ENCODE measurements at regions not wholly inside any gene's neighbourhood (a gene's known extent, or its start where the extent isn't known, plus 50 kb on each side); places are given as distances from the start of the nearest gene placed in this dataset.
"Not testable (repeated sequence)": the region's sequence is repeated elsewhere in the genome, so short reads cannot be mapped to it uniquely, and the experiment has no call there.

DNA sequence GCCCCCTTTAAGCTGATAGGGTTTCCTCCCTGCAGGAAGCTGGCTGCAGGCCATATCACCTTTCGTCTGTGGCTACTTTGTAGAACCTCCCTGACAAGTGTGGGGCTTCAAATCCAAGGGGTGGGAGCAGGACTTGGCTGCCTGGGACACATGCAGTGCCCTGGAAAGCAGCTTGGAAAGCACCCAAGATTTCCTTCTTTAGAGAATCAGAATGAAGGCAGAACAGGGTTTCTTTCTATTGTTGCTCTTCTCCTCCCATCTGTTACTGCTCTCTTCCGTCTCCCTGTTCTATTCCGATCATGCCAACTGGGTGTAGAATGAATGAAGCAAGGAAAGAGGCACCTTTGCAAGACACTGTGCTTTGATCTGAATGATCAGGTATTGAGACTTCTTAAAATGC, 282.2 kb downstream of the MED10 start:
- no peak for DNase-seq (ENCODE audit: low read depth)
- no peak overlapping the region for H3K4me3 ChIP-seq (ENCODE audit: low read length)
- TF ChIP-seq, protein P1, sequence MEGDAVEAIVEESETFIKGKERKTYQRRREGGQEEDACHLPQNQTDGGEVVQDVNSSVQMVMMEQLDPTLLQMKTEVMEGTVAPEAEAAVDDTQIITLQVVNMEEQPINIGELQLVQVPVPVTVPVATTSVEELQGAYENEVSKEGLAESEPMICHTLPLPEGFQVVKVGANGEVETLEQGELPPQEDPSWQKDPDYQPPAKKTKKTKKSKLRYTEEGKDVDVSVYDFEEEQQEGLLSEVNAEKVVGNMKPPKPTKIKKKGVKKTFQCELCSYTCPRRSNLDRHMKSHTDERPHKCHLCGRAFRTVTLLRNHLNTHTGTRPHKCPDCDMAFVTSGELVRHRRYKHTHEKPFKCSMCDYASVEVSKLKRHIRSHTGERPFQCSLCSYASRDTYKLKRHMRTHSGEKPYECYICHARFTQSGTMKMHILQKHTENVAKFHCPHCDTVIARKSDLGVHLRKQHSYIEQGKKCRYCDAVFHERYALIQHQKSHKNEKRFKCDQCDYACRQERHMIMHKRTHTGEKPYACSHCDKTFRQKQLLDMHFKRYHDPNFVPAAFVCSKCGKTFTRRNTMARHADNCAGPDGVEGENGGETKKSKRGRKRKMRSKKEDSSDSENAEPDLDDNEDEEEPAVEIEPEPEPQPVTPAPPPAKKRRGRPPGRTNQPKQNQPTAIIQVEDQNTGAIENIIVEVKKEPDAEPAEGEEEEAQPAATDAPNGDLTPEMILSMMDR (IDR thresholded peaks at IDR 0.05; ENCODE audit: insufficient read depth, low read depth, low read length, missing control alignments): no peak

DNA sequence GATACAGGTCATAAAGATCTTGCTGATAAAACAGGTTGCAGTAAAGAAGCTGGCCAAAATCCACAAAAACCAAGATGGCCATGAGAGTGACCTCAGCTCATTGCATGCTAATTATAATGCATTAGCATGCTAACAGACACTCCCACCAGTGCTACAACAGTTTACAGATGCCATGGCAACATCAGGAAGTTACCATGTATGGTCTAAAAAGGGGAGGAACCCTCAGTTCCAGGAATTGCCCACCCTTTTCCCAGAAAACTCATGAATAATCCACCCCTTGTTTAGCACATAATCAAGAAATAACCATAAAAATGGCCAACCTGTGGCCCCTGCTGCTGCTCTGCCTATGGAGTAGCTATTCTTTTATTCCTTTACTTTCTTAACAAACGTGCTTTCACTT, 284.2 kb downstream of the MED10 start:
- not testable (repeated sequence) for DNase-seq (ENCODE audit: low read depth); H3K4me3 ChIP-seq (ENCODE audit: low read length)

DNA sequence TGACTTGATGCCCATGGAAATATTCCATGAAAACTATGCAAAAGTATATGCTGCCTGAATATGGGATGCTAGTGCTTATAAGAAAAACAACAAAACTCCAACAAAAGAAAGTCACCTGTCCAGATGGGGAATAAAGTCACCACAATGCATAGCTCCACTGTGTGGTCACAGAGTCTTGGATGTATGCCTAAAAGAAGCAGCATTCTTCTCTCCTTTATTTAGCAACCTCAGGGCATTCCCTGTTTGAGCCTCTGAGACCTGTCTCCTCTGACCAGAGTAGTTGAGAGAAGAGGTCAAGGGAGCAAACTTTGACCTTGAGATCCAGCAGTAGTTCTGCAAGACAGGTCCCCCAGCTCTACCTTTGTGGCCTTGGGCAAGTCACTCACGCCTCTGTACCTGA, 287.5 kb downstream of the MED10 start:
- no peak overlapping the region for H3K4me3 ChIP-seq (ENCODE audit: low read length)
- TF ChIP-seq, protein P1 (IDR thresholded peaks at IDR 0.05; ENCODE audit: insufficient read depth, low read depth, low read length, missing control alignments): no peak
- DNase-seq (ENCODE audit: low read depth): no peak

DNA sequence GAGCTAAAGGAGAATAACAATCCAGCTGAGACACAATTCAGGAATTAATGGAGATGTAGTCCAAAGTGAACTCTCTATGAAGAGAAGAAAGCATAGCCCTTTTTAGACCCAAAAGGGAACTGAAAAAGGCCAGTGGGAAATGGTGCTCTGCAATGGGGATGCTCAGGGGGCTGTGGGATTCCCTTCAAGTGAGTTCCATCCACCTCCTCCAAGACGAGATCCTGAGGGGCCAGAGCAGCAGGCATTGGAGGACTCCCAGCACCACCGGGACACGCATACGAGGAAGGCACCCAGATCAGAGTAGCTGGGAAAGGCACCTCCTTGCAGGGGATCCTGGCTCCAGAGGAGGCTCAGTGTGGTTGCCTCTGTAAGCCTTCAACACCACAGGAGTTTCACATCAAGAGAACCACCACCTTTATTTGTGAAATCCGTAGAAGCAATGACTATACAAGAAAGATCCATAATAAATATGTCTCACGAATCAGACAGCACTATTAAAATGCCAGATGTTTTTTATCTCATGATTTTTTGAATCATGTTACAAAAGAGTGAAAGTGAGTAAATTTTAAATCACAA, 288.2 kb downstream of the MED10 start:
- TF ChIP-seq, protein P1 (IDR thresholded peaks at IDR 0.05; ENCODE audit: insufficient read depth, low read depth, low read length, missing control alignments): no peak
- H3K4me3 ChIP-seq (ENCODE audit: low read length): no peak overlapping the region
- no peak for DNase-seq (ENCODE audit: low read depth)

DNA sequence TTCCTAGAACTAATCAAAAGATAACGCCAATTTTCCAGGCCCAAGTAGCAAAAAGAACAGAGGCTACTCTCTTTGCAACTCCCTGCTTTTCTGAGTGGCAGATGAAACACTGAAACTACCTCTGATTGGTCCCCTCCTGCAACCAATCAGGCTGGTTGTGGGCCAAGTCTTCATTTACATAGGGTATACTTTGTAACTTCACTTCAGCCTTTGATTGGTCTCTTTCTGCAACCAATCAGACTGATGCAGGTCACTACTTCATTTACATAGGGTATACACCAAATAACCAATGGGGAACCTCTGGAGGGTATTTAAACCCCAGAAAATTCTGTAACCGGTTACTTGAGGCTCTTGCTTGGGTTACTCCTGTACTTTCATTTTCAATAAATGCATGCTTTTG, 289.6 kb downstream of the MED10 start:
- TF ChIP-seq, protein P1 (IDR thresholded peaks at IDR 0.05; ENCODE audit: insufficient read depth, low read depth, low read length, missing control alignments): no peak
- H3K4me3 ChIP-seq (ENCODE audit: low read length): no peak overlapping the region
- no peak for DNase-seq (ENCODE audit: low read depth)

DNA sequence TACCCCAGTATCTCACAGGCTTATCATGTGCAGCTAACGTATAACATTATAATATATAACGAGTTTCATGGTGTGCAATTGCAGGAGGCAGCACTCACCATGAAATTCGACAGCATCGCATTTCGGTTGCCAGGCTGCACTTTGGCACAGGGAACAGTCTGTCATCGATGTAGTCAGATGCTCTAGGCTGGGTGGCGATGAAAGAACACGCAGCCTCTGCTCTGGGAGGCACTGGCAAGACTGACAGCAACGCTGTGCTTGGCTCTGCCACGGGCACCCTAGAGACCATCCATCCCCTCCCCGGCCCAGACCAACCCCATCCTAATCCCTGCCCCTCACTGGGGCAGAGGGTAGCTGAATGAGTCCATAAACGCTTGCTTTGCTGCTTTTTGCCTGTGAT, 290.8 kb downstream of the MED10 start:
- TF ChIP-seq, protein P1 (IDR thresholded peaks at IDR 0.05; ENCODE audit: insufficient read depth, low read depth, low read length, missing control alignments): no peak
- H3K4me3 ChIP-seq (ENCODE audit: low read length): no peak overlapping the region
- DNase-seq (ENCODE audit: low read depth): no peak

DNA sequence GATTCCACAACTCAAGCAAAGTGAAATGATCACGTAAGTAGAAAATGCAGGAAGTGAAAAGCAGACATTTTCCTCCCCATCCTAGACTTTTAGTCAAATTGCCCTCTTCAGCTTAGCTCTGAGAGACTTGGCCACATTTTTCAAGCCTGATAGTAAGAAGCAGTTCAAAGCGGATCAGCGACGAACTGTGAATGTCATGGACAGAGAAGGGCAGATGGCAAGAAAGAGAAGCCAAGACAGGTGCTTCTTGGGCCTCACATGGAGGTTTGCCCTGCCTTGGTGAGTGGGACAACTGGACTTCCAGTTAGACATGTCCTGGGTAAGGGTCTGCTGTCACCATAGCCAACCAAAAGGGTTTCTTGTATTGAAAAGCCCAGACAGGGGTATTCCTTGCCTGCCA, 291.5 kb downstream of the MED10 start:
- no peak for DNase-seq (ENCODE audit: low read depth)
- TF ChIP-seq, protein P1 (IDR thresholded peaks at IDR 0.05; ENCODE audit: insufficient read depth, low read depth, low read length, missing control alignments): no peak
- H3K4me3 ChIP-seq (ENCODE audit: low read length): no peak overlapping the region
